Renal cortex interstitium (tissue), 11 donors: ENCODE measurements at regions not wholly inside any gene's neighbourhood (a gene's known extent, or its start where the extent isn't known, plus 50 kb on each side); places are given as distances from the start of the nearest gene placed in this dataset.

Source experiments
- DNase-seq, 11 donors: peaks; one replicate each; pipeline ENCODE4 v3.0.0-alpha.2; 2013; ENCODE audit warnings: low read depth in 9 of 11, low spot score in 4 of 11; ENCODE audit errors: extremely low read depth in 1 of 11

GRCh38 chr6:17047889-17048288 is 54.0 kb upstream of the STMND1 start:
- no peak for DNase-seq

GRCh38 chr6:17045581-17046322 is 56.1 kb upstream of the STMND1 start:
- DNase-seq, result no peak

GRCh38 chr6:17043148-17043522 is 58.7 kb upstream of the STMND1 start:
- no peak for DNase-seq

GRCh38 chr6:17042422-17043147 is 59.3 kb upstream of the STMND1 start:
- no peak for DNase-seq

DNA sequence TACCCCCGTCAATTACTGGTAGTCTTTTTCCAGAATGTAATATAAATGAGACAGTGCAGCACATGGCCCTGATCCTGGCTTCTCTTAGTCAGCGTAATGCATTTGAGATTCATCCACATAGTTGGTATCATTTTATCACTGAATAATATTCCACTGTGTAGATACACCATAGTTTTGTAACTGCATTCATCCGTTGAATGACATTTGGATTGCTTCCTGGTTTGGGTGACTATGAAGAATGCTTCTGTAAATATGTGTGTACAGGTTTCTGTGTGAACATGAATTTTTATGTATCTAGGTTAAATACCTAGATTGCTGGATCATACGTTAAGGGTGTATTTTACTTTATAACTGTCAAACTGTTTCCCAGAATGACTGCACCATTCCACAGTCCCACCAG is 62.6 kb upstream of the STMND1 start:
- DNase-seq, result no peak

DNA sequence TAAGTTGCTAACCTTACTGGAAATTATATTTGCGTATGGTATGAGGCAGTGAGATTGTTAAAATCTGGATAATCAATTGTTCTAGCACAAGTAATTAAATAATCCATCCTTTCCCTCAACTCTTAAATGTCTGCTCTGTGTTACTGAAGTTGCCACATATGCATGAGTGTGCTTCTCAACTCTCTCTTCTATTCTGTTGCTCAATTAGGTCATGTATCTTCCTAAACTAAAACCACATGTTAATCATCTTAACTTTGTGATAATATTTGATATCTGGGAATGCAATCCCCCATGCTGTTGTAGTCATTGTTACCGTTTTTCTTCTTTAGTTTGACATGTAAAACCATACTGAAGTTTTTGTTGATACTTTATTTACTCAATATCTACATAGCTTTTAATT is 63.5 kb upstream of the STMND1 start:
- DNase-seq, result no peak

- no peak for DNase-seq
These were observed 65.8 kb upstream of the STMND1 start for GRCh38 chr6:17036065-17036393.

DNA sequence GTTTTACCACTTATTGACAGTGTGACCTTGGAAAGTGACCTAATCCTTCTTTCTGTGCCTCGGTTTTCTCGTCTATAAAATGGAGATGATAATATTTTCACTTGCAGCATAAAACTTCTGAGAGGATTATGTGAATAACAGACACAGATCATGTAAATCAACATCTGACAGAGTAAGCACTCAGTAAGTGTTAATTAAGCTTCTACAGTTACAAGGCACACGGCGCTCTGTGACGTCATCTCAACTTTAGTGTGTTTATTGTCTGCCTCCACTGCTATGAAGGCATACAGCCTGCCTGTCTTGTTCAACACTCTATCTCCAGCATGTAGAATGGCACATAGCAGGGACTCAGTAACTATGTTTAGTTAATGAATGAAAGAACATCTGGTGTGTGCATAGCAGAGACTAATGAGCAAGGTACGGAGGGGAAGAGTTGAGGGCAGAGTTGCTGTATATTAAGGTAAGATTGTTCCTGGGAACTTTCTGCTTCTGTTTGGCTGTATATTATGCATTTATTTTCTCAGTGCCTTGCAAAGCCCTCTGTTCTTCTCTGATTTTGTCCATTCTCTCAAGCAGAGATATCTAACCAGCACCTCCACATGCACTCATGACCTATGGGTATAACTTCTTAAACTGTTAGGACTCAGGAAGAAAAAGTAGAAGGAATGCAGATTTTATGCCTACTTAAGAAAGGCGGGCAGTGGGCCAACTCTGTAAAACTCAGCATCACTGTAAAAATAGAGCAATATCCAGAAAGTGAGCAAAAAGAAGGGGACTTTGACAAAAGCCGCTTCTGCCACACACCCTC is 66.4 kb upstream of the STMND1 start:
- DNase-seq, result peak in 4 of 11 donors; percentile 29 to 67 (median 50)

- no peak for DNase-seq
These were observed 68.1 kb upstream of the STMND1 start for GRCh38 chr6:17033746-17034145.

DNA sequence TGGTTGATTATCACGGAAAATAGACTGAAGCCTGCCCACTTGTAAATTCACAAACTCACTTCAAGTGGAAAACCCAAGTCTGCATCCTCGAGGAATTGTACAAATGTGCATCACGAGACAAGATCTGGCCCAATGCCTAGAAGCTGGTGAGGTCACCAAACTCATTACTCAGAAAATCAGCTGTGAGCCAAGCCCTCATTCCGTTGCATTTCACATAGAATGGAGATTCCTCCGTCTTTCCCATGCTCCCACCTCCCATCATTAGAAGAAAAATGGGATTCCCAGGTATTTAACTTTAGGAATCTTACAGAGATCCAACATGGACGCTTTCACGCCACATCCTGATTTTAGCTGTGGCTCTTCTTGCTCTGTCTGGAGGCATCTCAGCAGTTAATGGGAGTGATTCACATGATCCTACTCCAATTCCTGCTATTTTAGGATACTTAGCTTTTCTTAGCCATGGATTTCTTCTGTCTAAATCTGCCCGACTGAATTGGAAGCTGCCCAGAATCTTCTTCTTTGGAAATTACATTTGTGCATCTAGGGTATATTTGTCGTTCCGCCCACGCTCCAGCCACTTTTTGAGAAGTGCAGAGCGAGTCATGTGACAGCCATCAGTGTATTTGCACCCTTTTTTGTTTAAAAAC is 68.7 kb upstream of the STMND1 start:
- peak in 5 of 11 donors; percentile 31 to 74 (median 55) for DNase-seq

DNA sequence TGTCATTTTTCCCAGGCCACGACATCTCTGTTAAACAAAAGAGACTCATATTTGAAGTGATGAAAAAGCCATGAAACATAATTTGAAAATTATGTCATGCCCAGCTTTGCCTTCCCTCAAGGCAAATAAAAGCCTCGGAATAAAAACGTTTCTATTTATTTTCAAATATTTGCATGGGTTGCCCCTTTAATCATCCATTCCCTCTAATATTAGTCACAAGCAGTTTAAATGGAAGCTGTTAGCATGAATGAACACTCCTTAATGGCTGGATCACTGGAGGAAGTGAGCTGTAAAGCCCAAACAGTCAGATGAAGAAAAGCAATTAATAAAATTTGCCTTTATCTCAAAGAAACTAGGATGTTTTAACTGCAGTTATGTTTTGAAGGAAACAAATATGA is 69.3 kb upstream of the STMND1 start:
- DNase-seq, result no peak

DNA sequence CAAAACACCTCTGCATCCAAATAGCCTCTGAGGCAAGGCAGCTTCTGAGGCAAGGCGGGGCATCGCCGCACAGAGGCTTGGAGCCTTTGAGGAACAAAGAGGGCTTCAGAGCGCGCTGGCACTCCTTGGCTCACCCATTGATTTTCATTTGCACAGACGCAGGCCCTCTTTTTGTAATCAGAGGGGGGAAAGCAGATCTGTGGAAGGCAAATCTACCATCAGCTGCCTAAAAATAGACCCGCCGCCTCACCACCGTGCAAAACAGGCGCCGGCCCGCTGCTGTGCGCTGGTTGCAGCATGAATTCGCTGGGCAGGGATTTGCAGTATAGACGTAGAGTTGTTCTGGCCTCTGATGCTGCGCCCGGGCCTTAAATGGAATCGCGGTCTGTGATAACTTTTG is 69.9 kb upstream of the STMND1 start:
- DNase-seq, result no peak

GRCh38 chr6:17027441-17027840 is 74.4 kb upstream of the STMND1 start:
- no peak for DNase-seq

GRCh38 chr6:17022604-17023003 is 79.2 kb upstream of the STMND1 start:
- no peak for DNase-seq

DNA sequence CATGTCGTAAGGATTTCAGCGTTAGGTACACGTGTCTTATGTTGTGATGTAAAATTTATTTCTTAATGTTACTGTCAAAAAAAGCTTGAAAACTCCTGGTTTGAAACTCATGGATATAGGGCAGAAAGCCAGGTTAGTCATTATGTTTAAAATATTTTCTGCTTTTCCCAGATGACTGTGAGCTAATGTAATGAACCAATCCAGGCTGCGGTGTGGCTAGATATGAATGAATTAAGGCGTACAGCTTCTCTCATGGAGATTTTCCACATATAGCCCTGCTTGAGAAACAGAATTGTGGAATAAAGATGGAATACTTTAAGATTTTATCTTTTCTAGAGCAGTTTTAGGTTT is 80.3 kb upstream of the STMND1 start:
- no peak for DNase-seq

DNA sequence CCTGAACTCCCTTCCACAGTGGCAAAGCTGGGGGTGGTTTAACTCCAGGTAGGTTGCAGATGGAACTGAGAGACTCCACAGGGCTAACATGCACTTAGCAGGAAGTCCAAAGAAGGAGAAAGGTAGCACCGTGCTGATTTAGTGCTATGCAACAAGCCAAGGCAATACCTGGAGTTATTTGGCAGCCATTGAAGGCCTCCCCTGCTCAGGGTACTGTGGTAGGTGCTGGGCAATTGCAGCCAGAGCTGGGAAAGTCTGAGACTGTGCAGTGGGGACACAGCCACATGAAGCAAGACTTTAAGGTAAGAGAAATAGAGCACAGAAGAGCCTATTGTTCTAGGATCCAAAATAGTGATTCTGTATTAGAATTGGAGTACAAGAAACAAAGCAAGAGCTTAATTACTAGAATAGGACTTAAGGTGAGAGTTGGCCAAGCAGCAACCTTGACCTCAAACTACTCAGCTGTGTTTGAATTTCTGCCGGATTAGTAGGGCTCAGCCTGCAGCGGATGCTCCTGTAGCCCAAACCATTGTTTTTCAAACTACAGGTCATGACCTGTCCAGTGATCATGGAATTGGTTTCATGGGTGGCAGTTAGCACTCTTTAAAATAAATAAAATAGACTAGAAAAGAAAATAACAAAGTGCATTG is 80.8 kb upstream of the STMND1 start:
- no peak for DNase-seq

GRCh38 chr6:17018425-17018824 is 83.4 kb upstream of the STMND1 start:
- DNase-seq, result no peak

GRCh38 chr6:17017416-17017815 is 84.4 kb upstream of the STMND1 start:
- DNase-seq, result no peak
